ENCODE measurements at regions not wholly inside any gene's neighbourhood (a gene's known extent, or its start where the extent isn't known, plus 50 kb on each side); places are given as distances from the start of the nearest gene placed in this dataset.

DNA sequence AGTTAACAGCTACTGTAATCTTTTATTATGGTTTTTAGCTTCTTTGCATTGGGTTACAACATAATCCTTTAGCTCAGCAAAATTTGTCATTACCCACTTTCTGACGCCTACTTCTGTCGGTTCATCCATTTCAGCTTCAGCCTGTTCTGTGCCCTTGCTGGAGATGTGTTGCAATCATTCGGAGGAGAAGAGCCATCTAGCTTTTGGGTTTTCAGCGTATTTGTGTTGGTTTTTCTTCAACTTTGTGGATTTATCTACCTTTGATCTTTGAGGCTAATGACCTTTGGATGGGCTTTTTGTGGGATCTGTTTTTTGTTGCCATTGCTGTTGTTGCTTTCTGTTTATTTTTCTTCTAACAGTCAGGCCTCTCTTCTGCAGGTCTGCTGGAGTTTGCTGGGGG, 69.2 kb upstream of the ATXN7L3B start:
- no peak for TF ChIP-seq POLR2A (IDR thresholded peaks at IDR 0.05)
- TF ChIP-seq, protein P1, sequence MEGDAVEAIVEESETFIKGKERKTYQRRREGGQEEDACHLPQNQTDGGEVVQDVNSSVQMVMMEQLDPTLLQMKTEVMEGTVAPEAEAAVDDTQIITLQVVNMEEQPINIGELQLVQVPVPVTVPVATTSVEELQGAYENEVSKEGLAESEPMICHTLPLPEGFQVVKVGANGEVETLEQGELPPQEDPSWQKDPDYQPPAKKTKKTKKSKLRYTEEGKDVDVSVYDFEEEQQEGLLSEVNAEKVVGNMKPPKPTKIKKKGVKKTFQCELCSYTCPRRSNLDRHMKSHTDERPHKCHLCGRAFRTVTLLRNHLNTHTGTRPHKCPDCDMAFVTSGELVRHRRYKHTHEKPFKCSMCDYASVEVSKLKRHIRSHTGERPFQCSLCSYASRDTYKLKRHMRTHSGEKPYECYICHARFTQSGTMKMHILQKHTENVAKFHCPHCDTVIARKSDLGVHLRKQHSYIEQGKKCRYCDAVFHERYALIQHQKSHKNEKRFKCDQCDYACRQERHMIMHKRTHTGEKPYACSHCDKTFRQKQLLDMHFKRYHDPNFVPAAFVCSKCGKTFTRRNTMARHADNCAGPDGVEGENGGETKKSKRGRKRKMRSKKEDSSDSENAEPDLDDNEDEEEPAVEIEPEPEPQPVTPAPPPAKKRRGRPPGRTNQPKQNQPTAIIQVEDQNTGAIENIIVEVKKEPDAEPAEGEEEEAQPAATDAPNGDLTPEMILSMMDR (IDR thresholded peaks at IDR 0.05) = no peak
